Stimulated activated effector memory CD8-positive, alpha-beta T cell treated with anti-CD3 and anti-CD28 coated beads, Interleukin-12 subunit alpha, Interleukin-12 subunit beta, amount 100 ng/mL, for 72 hours (primary cell): ENCODE measurements at regions not wholly inside any gene's neighbourhood (a gene's known extent, or its start where the extent isn't known, plus 50 kb on each side); places are given as distances from the start of the nearest gene placed in this dataset.
A peak's percentile ranks its signal among the peaks of the same experiment; 100 is the strongest.

Source experiments
- ATAC-seq: fragments of 150-1000 bp; cut with Tn5 transposase; 2 replicates; pipeline ENCODE4 v1.10.0; 2021
- DNase-seq, 2 donors: peaks; one replicate each; pipeline ENCODE4 v3.0.0; 2021 to 2022; ENCODE audit warnings: low spot score in 2 of 2
- H3K27ac Mint-ChIP-seq: one replicate; pipeline ENCODE4 v1.8.0; 2022; ENCODE audit warnings: mild to moderate bottlenecking, mixed read lengths
- H3K36me3 Mint-ChIP-seq: one replicate; pipeline ENCODE4 v1.8.0; 2022; ENCODE audit warnings: mild to moderate bottlenecking, mixed read lengths
- H3K4me1 Mint-ChIP-seq: one replicate; pipeline ENCODE4 v1.8.0; 2022; ENCODE audit warnings: mixed read lengths
- H3K4me3 Mint-ChIP-seq: one replicate; pipeline ENCODE4 v1.8.0; 2022; ENCODE audit warnings: mild to moderate bottlenecking, mixed read lengths
- H3K9me3 Mint-ChIP-seq: one replicate; pipeline ENCODE4 v1.8.0; 2022; ENCODE audit warnings: mixed read lengths

- ATAC-seq (no peak), DNase-seq (no peak)
- H3K27ac Mint-ChIP-seq = no peak overlapping the region
- no peaks in the 10 kb centered on the region for H3K9me3 Mint-ChIP-seq
- H3K4me3 Mint-ChIP-seq = no peak overlapping the region
- no peaks in the 10 kb centered on the region for H3K4me1 Mint-ChIP-seq
- H3K36me3 Mint-ChIP-seq = no peaks in the 10 kb centered on the region
These were observed 625.9 kb downstream of the TBC1D22A start for GRCh38 chr22:47388331-47388730.

GRCh38 chr22:47386812-47387510 is 624.5 kb downstream of the TBC1D22A start:
- ATAC-seq (no peak), DNase-seq (no peak)
- no peak overlapping the region for H3K4me3 Mint-ChIP-seq
- H3K9me3 Mint-ChIP-seq = no peaks in the 10 kb centered on the region
- no peaks in the 10 kb centered on the region for H3K36me3 Mint-ChIP-seq
- no peaks in the 10 kb centered on the region for H3K4me1 Mint-ChIP-seq
- H3K27ac Mint-ChIP-seq = no peak overlapping the region

GRCh38 chr22:47384977-47385376 is 622.5 kb downstream of the TBC1D22A start:
- no peaks in the 10 kb centered on the region for H3K36me3 Mint-ChIP-seq
- H3K4me3 Mint-ChIP-seq = no peak overlapping the region
- no peak overlapping the region for H3K27ac Mint-ChIP-seq
- ATAC-seq = no peak
- no peaks in the 10 kb centered on the region for H3K9me3 Mint-ChIP-seq
- no peaks in the 10 kb centered on the region for H3K4me1 Mint-ChIP-seq
- DNase-seq = no peak

GRCh38 chr22:47382164-47382890 is 619.9 kb downstream of the TBC1D22A start:
- DNase-seq (no peak), ATAC-seq (no peak)
- no peak overlapping the region for H3K4me3 Mint-ChIP-seq
- peaks cover 8% of the 10 kb centered on the region for H3K9me3 Mint-ChIP-seq
- H3K36me3 Mint-ChIP-seq = no peaks in the 10 kb centered on the region
- H3K27ac Mint-ChIP-seq = no peak overlapping the region
- peaks cover 6% of the 10 kb centered on the region for H3K4me1 Mint-ChIP-seq

GRCh38 chr22:47381240-47381639 is 618.8 kb downstream of the TBC1D22A start:
- H3K36me3 Mint-ChIP-seq = no peaks in the 10 kb centered on the region
- no peak for ATAC-seq
- no peak overlapping the region for H3K27ac Mint-ChIP-seq
- no peak overlapping the region for H3K4me3 Mint-ChIP-seq
- DNase-seq = no peak
- peaks cover 6% of the 10 kb centered on the region for H3K4me1 Mint-ChIP-seq
- peaks cover 8% of the 10 kb centered on the region for H3K9me3 Mint-ChIP-seq

GRCh38 chr22:47380692-47381091 is 618.2 kb downstream of the TBC1D22A start:
- Mint-ChIP-seq H3K27ac (no peak overlapping the region), H3K4me1 (peaks cover 6% of the 10 kb centered on the region), H3K9me3 (peaks cover 8% of the 10 kb centered on the region), H3K36me3 (no peaks in the 10 kb centered on the region), H3K4me3 (no peak overlapping the region)
- DNase-seq (no peak), ATAC-seq (no peak)

- no peak for DNase-seq
- Mint-ChIP-seq H3K9me3 (peaks cover 8% of the 10 kb centered on the region), H3K4me3 (no peak overlapping the region), H3K4me1 (peaks cover 6% of the 10 kb centered on the region), H3K36me3 (no peaks in the 10 kb centered on the region), H3K27ac (peak overlapping the region; percentile 84)
- ATAC-seq = no peak
These were observed 616.6 kb downstream of the TBC1D22A start for GRCh38 chr22:47379037-47379436.

GRCh38 chr22:47377926-47378560 is 615.6 kb downstream of the TBC1D22A start:
- no peaks in the 10 kb centered on the region for H3K36me3 Mint-ChIP-seq
- peaks cover 8% of the 10 kb centered on the region for H3K9me3 Mint-ChIP-seq
- peaks cover 6% of the 10 kb centered on the region for H3K4me1 Mint-ChIP-seq
- no peak overlapping the region for H3K4me3 Mint-ChIP-seq
- ATAC-seq (no peak), DNase-seq (no peak)
- peak overlapping the region; percentile 14 for H3K27ac Mint-ChIP-seq

- H3K4me3 Mint-ChIP-seq = no peak overlapping the region
- DNase-seq (no peak), ATAC-seq (no peak)
- peaks cover 8% of the 10 kb centered on the region for H3K9me3 Mint-ChIP-seq
- H3K27ac Mint-ChIP-seq = no peak overlapping the region
- no peaks in the 10 kb centered on the region for H3K36me3 Mint-ChIP-seq
- H3K4me1 Mint-ChIP-seq = peaks cover 6% of the 10 kb centered on the region
These were observed 614.6 kb downstream of the TBC1D22A start for GRCh38 chr22:47376901-47377505.

- H3K9me3 Mint-ChIP-seq = peaks cover 8% of the 10 kb centered on the region
- no peak overlapping the region for H3K4me3 Mint-ChIP-seq
- H3K4me1 Mint-ChIP-seq = peaks cover 6% of the 10 kb centered on the region
- H3K27ac Mint-ChIP-seq = no peak overlapping the region
- DNase-seq (no peak), ATAC-seq (no peak)
- H3K36me3 Mint-ChIP-seq = no peaks in the 10 kb centered on the region
These were observed 613.9 kb downstream of the TBC1D22A start for GRCh38 chr22:47376322-47376700.

GRCh38 chr22:47375621-47376321 is 613.3 kb downstream of the TBC1D22A start:
- Mint-ChIP-seq H3K9me3 (peaks cover 8% of the 10 kb centered on the region), H3K4me3 (no peak overlapping the region), H3K4me1 (peaks cover 9% of the 10 kb centered on the region), H3K27ac (no peak overlapping the region), H3K36me3 (no peaks in the 10 kb centered on the region)
- ATAC-seq = no peak
- DNase-seq = no peak

- no peaks in the 10 kb centered on the region for H3K36me3 Mint-ChIP-seq
- no peak overlapping the region for H3K4me3 Mint-ChIP-seq
- H3K27ac Mint-ChIP-seq = no peak overlapping the region
- H3K4me1 Mint-ChIP-seq = peaks cover 15% of the 10 kb centered on the region
- H3K9me3 Mint-ChIP-seq = peaks cover 8% of the 10 kb centered on the region
- ATAC-seq (no peak), DNase-seq (no peak)
These were observed 612.6 kb downstream of the TBC1D22A start for GRCh38 chr22:47374901-47375575.

GRCh38 chr22:47374273-47374771 is 611.9 kb downstream of the TBC1D22A start:
- H3K4me1 Mint-ChIP-seq = peaks cover 15% of the 10 kb centered on the region
- peaks cover 8% of the 10 kb centered on the region for H3K9me3 Mint-ChIP-seq
- ATAC-seq = no peak
- H3K4me3 Mint-ChIP-seq = no peak overlapping the region
- H3K36me3 Mint-ChIP-seq = no peaks in the 10 kb centered on the region
- no peak for DNase-seq
- H3K27ac Mint-ChIP-seq = no peak overlapping the region

- ATAC-seq (no peak), DNase-seq (no peak)
- Mint-ChIP-seq H3K4me3 (no peak overlapping the region), H3K36me3 (no peaks in the 10 kb centered on the region), H3K27ac (no peak overlapping the region), H3K4me1 (peaks cover 13% of the 10 kb centered on the region), H3K9me3 (peaks cover 6% of the 10 kb centered on the region)
These were observed 611.3 kb downstream of the TBC1D22A start for GRCh38 chr22:47373648-47374272.
